ENCODE measurements at regions not wholly inside any gene's neighbourhood (a gene's known extent, or its start where the extent isn't known, plus 50 kb on each side); places are given as distances from the start of the nearest gene placed in this dataset.

GRCh38 chr2:18265614-18266586, 294.6 kb downstream of the RDH14 start:
- no peak overlapping the region for H3K4me2 ChIP-seq (ENCODE audit: low read depth, low read length, poor library complexity, severe bottlenecking)
- no peak for DNase-seq
- H4K20me1 ChIP-seq (ENCODE audit: insufficient read depth, low read depth, low read length), result no peaks in the 10 kb centered on the region
- H3K4me1 ChIP-seq (ENCODE audit: low read length), result no peaks in the 10 kb centered on the region
- no peak overlapping the region for H3K27ac ChIP-seq (ENCODE audit: low read length)
- no peak overlapping the region for H3K9ac ChIP-seq (ENCODE audit: low read length)
- H3K79me2 ChIP-seq (ENCODE audit: low read length), result no peaks in the 10 kb centered on the region
- no peak overlapping the region for H3K4me3 ChIP-seq (ENCODE audit: low read length)
- no peaks in the 10 kb centered on the region for H3K9me2 ChIP-seq (replicated peaks; ENCODE audit: insufficient read depth, low read length)
- H3K27me3 ChIP-seq (ENCODE audit: low read length), result no peaks in the 10 kb centered on the region
- no peaks in the 10 kb centered on the region for H3K36me3 ChIP-seq (ENCODE audit: insufficient read depth, low read length)
- no peaks in the 10 kb centered on the region for H3K9me3 ChIP-seq (ENCODE audit: low read length)
- H2AFZ ChIP-seq (ENCODE audit: low read length), result no peak overlapping the region

GRCh38 chr2:18262601-18263000, 297.9 kb downstream of the RDH14 start:
- Histone ChIP-seq H4K20me1 (ENCODE audit: insufficient read depth, low read depth, low read length) (no peaks in the 10 kb centered on the region), H3K79me2 (ENCODE audit: low read length) (no peaks in the 10 kb centered on the region), H3K36me3 (ENCODE audit: insufficient read depth, low read length) (no peaks in the 10 kb centered on the region), H3K27me3 (ENCODE audit: low read length) (no peaks in the 10 kb centered on the region), H3K27ac (ENCODE audit: low read length) (no peak overlapping the region), H3K9ac (ENCODE audit: low read length) (no peak overlapping the region), H3K9me3 (ENCODE audit: low read length) (no peaks in the 10 kb centered on the region), H2AFZ (ENCODE audit: low read length) (no peak overlapping the region), H3K4me3 (ENCODE audit: low read length) (no peak overlapping the region), H3K4me1 (ENCODE audit: low read length) (no peaks in the 10 kb centered on the region), H3K9me2 (replicated peaks; ENCODE audit: insufficient read depth, low read length) (no peaks in the 10 kb centered on the region), H3K4me2 (ENCODE audit: low read depth, low read length, poor library complexity, severe bottlenecking) (no peak overlapping the region)
- no peak for DNase-seq

GRCh38 chr2:18253686-18254197, 306.7 kb downstream of the RDH14 start:
- Histone ChIP-seq H2AFZ (ENCODE audit: low read length) (no peak overlapping the region), H3K4me3 (ENCODE audit: low read length) (no peak overlapping the region), H3K36me3 (ENCODE audit: insufficient read depth, low read length) (no peaks in the 10 kb centered on the region), H3K27ac (ENCODE audit: low read length) (no peak overlapping the region), H3K4me1 (ENCODE audit: low read length) (no peaks in the 10 kb centered on the region), H3K9ac (ENCODE audit: low read length) (no peak overlapping the region), H3K9me3 (ENCODE audit: low read length) (no peaks in the 10 kb centered on the region), H3K27me3 (ENCODE audit: low read length) (no peaks in the 10 kb centered on the region), H3K9me2 (replicated peaks; ENCODE audit: insufficient read depth, low read length) (no peaks in the 10 kb centered on the region), H4K20me1 (ENCODE audit: insufficient read depth, low read depth, low read length) (no peaks in the 10 kb centered on the region), H3K4me2 (ENCODE audit: low read depth, low read length, poor library complexity, severe bottlenecking) (no peak overlapping the region), H3K79me2 (ENCODE audit: low read length) (no peaks in the 10 kb centered on the region)
- no peak for DNase-seq

- no peak overlapping the region for H3K9ac ChIP-seq (ENCODE audit: low read length)
- H4K20me1 ChIP-seq (ENCODE audit: insufficient read depth, low read depth, low read length), result no peaks in the 10 kb centered on the region
- no peak overlapping the region for H2AFZ ChIP-seq (ENCODE audit: low read length)
- no peaks in the 10 kb centered on the region for H3K9me2 ChIP-seq (replicated peaks; ENCODE audit: insufficient read depth, low read length)
- H3K36me3 ChIP-seq (ENCODE audit: insufficient read depth, low read length), result no peaks in the 10 kb centered on the region
- H3K4me3 ChIP-seq (ENCODE audit: low read length), result no peak overlapping the region
- no peak overlapping the region for H3K27ac ChIP-seq (ENCODE audit: low read length)
- H3K27me3 ChIP-seq (ENCODE audit: low read length), result no peaks in the 10 kb centered on the region
- no peaks in the 10 kb centered on the region for H3K4me1 ChIP-seq (ENCODE audit: low read length)
- no peaks in the 10 kb centered on the region for H3K9me3 ChIP-seq (ENCODE audit: low read length)
- H3K79me2 ChIP-seq (ENCODE audit: low read length), result no peaks in the 10 kb centered on the region
- no peak for DNase-seq
- H3K4me2 ChIP-seq (ENCODE audit: low read depth, low read length, poor library complexity, severe bottlenecking), result no peak overlapping the region
These were observed 309.0 kb downstream of the RDH14 start for GRCh38 chr2:18251486-18251885.

- Histone ChIP-seq H3K79me2 (ENCODE audit: low read length) (no peaks in the 10 kb centered on the region), H3K4me1 (ENCODE audit: low read length) (no peaks in the 10 kb centered on the region), H3K27me3 (ENCODE audit: low read length) (no peaks in the 10 kb centered on the region), H3K4me3 (ENCODE audit: low read length) (no peak overlapping the region), H3K27ac (ENCODE audit: low read length) (no peak overlapping the region), H3K9me2 (replicated peaks; ENCODE audit: insufficient read depth, low read length) (no peaks in the 10 kb centered on the region), H3K9me3 (ENCODE audit: low read length) (no peaks in the 10 kb centered on the region), H3K36me3 (ENCODE audit: insufficient read depth, low read length) (no peaks in the 10 kb centered on the region), H4K20me1 (ENCODE audit: insufficient read depth, low read depth, low read length) (no peaks in the 10 kb centered on the region), H3K9ac (ENCODE audit: low read length) (no peak overlapping the region), H2AFZ (ENCODE audit: low read length) (no peak overlapping the region), H3K4me2 (ENCODE audit: low read depth, low read length, poor library complexity, severe bottlenecking) (no peak overlapping the region)
- DNase-seq, result no peak
These were observed 313.0 kb downstream of the RDH14 start for GRCh38 chr2:18247282-18248110.

GRCh38 chr2:18245375-18245774, 315.1 kb downstream of the RDH14 start:
- Histone ChIP-seq H3K9ac (ENCODE audit: low read length) (no peak overlapping the region), H3K36me3 (ENCODE audit: insufficient read depth, low read length) (no peaks in the 10 kb centered on the region), H3K27me3 (ENCODE audit: low read length) (no peaks in the 10 kb centered on the region), H3K4me3 (ENCODE audit: low read length) (no peak overlapping the region), H3K79me2 (ENCODE audit: low read length) (no peaks in the 10 kb centered on the region), H3K4me1 (ENCODE audit: low read length) (no peaks in the 10 kb centered on the region), H3K9me3 (ENCODE audit: low read length) (no peaks in the 10 kb centered on the region), H3K4me2 (ENCODE audit: low read depth, low read length, poor library complexity, severe bottlenecking) (no peak overlapping the region), H2AFZ (ENCODE audit: low read length) (no peak overlapping the region), H3K27ac (ENCODE audit: low read length) (no peak overlapping the region), H3K9me2 (replicated peaks; ENCODE audit: insufficient read depth, low read length) (no peaks in the 10 kb centered on the region), H4K20me1 (ENCODE audit: insufficient read depth, low read depth, low read length) (no peaks in the 10 kb centered on the region)
- no peak for DNase-seq

- DNase-seq, result no peak
- Histone ChIP-seq H3K9ac (ENCODE audit: low read length) (no peak overlapping the region), H3K27me3 (ENCODE audit: low read length) (no peaks in the 10 kb centered on the region), H3K9me2 (replicated peaks; ENCODE audit: insufficient read depth, low read length) (no peaks in the 10 kb centered on the region), H3K4me1 (ENCODE audit: low read length) (no peaks in the 10 kb centered on the region), H3K36me3 (ENCODE audit: insufficient read depth, low read length) (no peaks in the 10 kb centered on the region), H3K4me3 (ENCODE audit: low read length) (no peak overlapping the region), H3K27ac (ENCODE audit: low read length) (no peak overlapping the region), H2AFZ (ENCODE audit: low read length) (no peak overlapping the region), H3K79me2 (ENCODE audit: low read length) (no peaks in the 10 kb centered on the region), H4K20me1 (ENCODE audit: insufficient read depth, low read depth, low read length) (no peaks in the 10 kb centered on the region), H3K4me2 (ENCODE audit: low read depth, low read length, poor library complexity, severe bottlenecking) (no peak overlapping the region), H3K9me3 (ENCODE audit: low read length) (no peaks in the 10 kb centered on the region)
These were observed 315.6 kb downstream of the RDH14 start for GRCh38 chr2:18244845-18245244.

- no peak overlapping the region for H2AFZ ChIP-seq (ENCODE audit: low read length)
- H3K27me3 ChIP-seq (ENCODE audit: low read length), result no peaks in the 10 kb centered on the region
These were observed 316.6 kb downstream of the RDH14 start for GRCh38 chr2:18243816-18244215.

More at GRCh38 chr2:18243816-18244215, 316.6 kb downstream of the RDH14 start:
- no peaks in the 10 kb centered on the region for H3K4me1 ChIP-seq (ENCODE audit: low read length)
- no peaks in the 10 kb centered on the region for H4K20me1 ChIP-seq (ENCODE audit: insufficient read depth, low read depth, low read length)
- H3K9ac ChIP-seq (ENCODE audit: low read length), result no peak overlapping the region
- no peaks in the 10 kb centered on the region for H3K79me2 ChIP-seq (ENCODE audit: low read length)
- no peaks in the 10 kb centered on the region for H3K36me3 ChIP-seq (ENCODE audit: insufficient read depth, low read length)
- H3K4me3 ChIP-seq (ENCODE audit: low read length), result no peak overlapping the region
- H3K9me2 ChIP-seq (replicated peaks; ENCODE audit: insufficient read depth, low read length), result no peaks in the 10 kb centered on the region
- DNase-seq, result no peak
- H3K4me2 ChIP-seq (ENCODE audit: low read depth, low read length, poor library complexity, severe bottlenecking), result no peak overlapping the region
- no peak overlapping the region for H3K27ac ChIP-seq (ENCODE audit: low read length)
- no peaks in the 10 kb centered on the region for H3K9me3 ChIP-seq (ENCODE audit: low read length)
